ENCODE measurements at regions not wholly inside any gene's neighbourhood (a gene's known extent, or its start where the extent isn't known, plus 50 kb on each side); places are given as distances from the start of the nearest gene placed in this dataset.
"Not testable (repeated sequence)": the region's sequence is repeated elsewhere in the genome, so short reads cannot be mapped to it uniquely, and the experiment has no call there.

DNA sequence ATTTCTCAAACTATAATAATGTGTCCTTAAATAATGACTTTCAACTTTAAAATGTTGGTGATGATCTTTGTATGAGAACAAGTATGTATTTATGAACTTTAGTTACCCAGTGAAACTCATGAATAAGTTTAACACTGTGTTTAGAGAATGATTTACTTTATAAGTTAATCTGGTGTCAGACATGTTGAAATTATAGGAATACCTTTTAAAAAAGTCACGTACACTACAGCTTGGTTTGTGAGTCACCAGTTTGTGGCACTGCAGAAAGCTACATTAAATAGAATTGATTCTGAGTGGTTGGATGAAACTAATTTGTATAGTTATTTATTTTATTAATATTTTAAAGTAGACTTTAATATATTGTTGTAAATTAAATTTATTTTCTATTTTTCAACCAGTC lies 1366.2 kb upstream of the PCDH20 start:
- no peak for DNase-seq

DNA sequence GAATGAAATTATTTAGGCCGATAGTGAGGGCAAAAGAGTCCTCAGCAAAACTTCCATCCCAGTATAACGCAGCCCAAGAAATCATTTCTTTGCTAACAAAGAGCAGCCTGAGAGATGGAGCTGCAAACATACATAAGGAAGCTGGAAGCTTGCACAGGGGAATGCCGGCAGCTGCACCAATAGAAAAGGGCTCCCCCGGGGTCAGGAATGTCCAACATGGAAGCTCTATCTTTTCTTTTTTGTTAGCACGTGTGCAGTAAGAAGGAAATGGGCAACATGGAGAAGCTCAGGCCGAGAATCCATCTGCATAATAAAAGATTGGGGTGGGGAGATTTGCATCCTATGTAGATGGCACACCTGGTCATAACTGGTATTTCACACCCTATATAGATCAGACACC lies 1363.5 kb upstream of the PCDH20 start:
- DNase-seq: no peak

DNA sequence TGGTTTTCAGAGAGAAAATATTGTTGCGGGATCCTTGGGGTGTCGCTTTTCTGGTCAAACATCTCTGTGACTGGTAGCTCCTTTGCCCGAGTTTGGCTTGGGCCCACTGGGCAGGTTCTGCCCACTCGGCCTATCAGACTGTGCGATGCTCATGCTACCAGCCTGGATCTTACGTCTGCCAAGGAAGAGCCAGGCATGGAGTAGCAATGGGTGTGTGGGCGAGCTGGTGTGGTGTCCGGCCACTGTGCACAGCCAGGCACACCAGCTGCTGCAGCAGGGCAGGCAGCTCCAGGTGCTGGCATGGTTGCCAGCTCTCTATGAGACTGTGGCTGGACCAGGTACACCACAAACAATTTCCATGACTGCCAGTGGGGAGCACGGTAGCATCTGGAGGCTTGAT lies 1351.8 kb upstream of the PCDH20 start:
- no peak for DNase-seq

DNA sequence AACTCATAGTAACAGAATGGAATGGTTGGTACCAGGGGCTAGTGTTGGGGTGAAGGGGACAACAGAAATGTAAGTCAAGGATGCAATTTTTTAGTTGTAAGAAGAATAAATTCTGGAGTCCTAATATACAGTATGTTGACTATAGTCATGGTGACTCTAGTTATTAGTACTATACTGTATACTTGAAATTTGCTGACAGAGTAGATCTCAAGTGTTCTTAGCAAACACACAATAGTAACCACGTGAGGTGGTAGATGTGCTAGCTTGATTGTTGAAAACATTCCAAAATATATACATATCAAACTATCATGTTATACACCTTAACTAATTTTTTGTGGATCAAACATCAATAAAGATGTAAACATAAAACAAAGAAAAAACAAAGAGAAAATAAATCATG lies 1345.1 kb upstream of the PCDH20 start:
- DNase-seq: no peak

DNA sequence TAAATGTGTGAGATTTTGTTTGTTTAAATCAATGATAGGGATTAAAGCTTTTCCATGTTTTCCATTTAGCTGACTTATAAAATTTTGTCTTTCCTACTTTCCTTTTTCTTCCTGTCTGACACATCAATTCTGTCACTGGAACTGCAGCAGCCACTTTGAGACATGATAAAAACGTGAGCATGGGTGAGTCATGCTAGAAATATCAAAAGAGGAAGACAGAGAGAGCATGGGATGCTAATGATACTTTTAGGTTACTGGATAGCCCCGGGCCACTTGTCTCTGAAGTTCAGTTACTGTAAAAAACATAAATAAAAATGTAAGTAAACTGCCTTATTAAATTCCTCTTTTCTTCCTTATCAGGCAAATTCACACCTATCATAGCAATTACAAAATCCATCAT lies 1332.0 kb upstream of the PCDH20 start:
- no peak for DNase-seq

DNA sequence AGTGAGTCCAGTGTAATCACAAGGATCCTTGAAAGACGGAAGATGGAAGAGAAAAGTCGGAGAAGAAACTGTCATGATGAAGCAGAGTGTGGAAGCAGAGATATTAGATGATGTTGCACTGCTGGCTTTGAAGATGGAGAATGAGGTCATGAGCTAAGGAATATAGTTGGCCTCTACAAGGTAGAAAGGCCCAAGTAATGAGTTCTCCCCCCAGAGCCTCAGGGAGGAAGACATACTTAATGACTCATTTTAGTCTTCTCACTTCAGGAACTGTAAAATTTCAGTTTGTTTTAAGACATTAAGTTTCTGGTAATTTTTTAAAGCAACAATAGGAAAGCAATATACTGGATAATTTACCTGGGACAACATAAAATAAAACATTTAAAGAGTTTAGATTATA lies 1331.5 kb upstream of the PCDH20 start:
- DNase-seq: no peak

DNA sequence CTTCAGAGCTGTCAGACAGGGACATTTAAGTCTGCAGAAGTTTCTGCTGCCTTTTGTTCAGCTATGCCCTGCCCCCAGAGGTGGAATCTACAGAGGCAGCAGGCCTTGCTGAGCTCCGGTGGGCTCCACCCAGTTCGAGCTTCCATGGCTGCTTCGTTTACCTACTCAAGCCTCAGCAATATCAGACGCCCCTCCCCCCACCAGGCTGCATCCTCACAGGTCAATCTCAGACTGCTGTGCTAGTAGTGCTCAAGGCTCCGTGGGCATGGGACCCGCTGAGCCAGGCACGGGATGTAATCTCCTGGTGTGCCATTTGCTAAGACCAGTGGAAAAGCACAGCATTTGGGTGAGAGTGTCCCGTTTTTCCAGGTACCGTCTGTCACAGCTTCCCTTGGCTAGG lies 1314.1 kb upstream of the PCDH20 start:
- DNase-seq: not testable (repeated sequence)

DNA sequence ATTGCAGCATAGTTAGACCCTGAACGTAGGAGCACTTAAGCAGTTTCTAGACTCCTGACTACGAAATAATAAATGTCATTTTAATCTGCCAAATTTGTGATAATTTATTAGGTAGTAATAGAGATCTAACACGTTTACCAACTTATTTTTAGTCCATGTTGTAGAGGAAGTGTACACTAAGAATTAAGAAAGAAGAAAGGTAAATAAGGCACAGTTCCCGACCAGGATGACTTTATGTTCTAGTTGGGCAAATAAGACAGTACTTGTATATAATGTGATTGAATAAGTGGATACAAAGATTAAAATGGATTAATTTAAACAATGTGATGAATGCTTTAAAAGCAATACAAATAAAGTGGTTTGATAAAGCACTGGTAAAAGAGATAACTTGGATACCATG lies 1306.2 kb upstream of the PCDH20 start:
- no peak for DNase-seq

DNA sequence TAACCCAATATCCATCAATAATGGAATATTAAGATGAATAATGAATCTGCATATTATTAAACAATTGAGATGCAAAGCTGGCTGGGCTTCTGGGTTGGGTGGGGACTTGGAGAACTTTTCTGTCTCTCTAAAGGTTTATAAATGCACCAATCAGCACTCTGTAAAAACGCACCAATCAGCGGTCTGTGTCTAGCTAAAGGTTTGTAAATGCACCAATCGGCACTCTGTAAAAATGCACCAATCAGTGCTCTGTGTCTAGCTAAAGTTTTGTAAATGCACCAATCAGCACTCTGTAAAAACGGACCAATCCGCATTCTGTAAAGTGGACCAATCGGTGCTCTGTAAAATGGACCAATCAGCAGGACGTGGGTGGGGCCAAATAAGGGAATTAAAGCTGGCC lies 1296.3 kb upstream of the PCDH20 start:
- DNase-seq: not testable (repeated sequence)

DNA sequence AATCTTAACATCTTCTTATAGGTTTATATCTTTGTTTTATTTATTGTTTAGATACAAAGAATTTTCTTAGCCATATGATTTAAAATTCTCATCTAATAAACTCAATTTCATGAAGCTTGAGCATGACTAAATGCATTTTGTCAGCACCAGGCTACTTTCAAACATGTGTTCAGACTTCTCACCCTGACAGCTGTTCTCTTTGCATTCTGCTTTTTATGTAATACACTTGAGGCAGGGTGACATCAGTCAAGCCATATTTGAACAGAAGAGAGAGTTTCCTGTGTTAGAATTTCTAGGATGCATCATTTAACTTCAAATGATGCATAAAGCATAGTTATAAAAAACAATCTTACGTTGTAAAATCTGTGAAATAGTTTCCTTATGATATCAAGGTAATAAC lies 1295.1 kb upstream of the PCDH20 start:
- no peak for DNase-seq

DNA sequence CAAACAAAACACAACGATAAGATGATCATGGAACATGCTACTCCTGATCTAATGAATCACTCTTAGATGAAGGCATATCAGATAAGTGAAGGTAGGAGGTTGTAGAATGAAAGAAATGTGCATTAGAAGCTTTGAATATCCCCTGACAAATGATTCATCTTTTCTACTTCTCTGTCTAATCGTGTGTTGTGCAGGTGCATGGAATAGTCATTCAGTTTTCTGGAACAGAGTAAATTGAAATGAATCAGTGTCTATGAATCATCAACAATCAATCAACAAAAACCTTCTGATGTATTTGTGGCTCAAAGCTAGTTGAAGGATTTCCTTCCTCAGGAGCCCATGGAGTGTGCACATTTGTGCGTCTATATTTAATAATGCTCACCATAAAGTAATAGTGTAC lies 1290.4 kb upstream of the PCDH20 start:
- DNase-seq: no peak

DNA sequence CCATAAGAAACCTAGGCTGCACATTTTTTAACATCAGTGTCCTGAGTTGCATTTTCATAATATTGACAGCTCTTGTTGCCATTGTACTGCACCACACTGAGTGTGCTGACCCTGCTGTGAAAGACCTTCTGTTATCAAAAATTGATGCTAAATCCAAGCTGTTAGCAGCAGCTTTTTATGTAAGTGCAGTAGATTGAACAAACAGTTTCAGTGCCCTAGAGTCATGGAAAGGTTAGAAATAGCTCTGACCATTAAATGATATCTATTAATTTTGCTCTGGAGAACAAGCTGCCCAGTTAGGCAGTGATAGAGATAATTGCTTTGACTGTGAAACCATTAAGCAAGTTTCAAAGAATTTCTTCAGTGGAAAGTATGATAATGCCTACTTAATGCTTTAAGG lies 1289.2 kb upstream of the PCDH20 start:
- DNase-seq: no peak

DNA sequence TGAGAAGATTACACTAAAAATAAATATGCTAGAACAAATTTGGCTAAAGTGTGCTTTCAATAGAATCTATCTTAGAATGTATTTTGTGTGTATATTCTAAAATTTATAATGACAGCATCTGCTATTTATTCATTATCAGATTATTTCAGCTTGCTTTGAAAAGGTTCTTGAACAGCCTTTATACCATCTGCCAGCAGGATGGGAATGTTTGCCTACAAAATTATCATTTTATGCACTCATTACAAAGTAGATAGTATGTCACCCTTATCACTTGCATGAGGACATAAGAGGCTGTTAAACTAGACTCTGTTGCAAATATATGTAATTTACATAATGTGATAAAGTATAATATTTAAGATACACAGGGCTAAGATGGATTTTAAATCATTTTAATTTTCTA lies 1286.9 kb upstream of the PCDH20 start:
- DNase-seq: no peak

DNA sequence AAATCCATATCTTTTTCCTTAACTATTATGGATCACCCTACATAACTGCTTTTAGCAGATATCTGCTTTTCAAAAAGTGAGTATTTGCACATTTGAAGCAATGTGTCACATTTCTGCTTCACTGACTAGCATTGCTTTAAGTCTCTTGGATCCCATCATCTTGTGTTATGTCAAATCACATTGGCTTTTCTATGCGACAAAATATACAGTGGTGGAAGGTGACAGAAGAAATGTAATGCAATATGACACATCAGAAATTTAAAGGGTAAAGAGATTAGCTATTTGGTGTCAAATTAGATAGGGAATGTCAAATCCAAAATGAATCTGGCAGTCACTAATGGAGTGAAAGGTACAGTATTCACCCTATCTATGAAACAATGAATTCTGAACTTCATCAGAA lies 1282.1 kb upstream of the PCDH20 start:
- DNase-seq: no peak

DNA sequence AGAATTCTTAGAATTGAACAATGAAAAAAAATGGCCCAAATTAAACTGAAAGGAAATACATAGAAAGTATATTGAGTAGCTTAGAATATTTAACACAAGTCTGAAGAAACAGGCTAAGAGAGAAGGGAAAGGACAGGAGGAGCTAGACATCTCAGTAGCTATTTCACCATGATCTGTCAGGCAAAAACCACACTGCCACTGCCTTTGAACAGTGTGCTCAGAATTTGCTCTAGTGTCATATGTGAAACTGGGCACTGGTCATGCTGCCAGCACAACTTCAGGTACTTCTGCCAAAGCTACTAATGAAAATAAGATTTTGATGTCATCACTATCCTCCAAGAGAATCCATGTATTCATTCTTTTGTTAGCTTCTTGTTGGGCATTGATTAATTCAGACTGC lies 1280.8 kb upstream of the PCDH20 start:
- DNase-seq: no peak

DNA sequence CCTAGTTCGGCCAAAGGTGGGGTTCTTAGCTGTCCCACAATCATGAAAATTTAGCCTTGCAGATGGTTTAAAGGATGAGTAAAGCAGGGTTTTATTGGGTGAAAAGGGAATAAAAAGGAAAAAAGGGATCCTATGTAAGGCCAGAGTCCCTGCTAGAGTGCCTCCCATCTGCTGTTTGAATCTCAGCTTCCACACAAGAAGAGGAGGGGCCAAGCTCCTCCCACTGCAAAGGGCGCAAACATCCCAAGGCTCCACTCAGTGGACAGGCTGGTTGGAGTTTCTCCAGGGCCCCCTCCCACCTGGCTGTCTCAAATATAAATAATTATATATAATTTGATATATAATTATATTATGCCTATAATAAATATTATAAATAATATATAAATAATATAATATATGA lies 1272.1 kb upstream of the PCDH20 start:
- no peak for DNase-seq

DNA sequence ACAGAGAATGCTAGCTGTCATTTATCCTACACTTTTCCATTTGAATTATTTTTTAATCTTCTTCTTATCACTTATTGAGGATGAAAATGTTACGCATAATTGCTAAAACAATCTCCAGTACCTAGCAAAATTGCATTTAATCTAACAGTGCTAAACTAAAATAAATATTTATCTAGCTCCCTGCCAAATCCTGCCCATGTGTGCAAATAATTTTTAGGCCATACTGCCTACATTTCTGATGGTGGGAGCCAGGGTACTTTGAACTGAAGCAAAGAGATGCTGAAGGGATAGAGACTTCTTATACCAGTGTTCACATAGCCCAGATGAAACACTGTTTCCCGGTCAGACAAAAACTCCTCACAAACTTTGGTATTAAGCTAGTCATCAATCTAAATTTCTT lies 1268.7 kb upstream of the PCDH20 start:
- DNase-seq: no peak

DNA sequence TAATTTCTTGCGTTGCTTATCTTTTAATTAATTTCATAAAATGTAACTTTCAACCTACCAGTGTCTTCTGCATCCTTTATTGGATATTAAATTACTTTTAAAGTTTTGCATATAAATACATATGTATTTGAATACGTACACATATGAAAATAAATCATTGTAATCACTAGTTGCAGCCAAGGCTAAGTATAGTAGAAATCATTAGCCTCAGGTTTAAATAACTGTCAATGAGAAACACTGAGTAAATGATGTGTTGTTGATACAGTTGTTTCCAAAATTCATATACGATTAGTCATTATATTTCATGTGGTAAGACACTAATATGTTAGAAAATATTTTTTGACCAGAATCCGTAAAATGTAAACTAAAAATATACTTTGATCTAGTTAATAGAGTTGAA lies 1267.1 kb upstream of the PCDH20 start:
- DNase-seq: no peak

DNA sequence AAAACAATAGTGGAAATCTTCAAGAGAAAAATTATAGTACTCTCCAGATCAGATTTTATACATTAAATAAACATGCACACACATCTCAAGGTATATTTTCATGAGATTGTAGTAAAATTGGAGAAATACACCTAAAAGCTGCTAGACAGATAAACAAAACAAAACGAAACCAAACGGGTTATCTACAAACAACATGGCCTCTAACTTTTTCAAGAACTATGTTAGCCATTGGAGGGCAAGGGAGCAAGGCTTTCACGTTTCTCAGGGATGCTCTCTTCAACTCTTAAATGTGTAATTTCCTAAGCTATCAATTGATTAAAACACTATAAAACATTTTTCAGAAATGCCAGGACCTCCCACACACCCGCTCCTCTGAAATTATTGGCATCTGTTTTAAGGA lies 1262.4 kb upstream of the PCDH20 start:
- DNase-seq: no peak

DNA sequence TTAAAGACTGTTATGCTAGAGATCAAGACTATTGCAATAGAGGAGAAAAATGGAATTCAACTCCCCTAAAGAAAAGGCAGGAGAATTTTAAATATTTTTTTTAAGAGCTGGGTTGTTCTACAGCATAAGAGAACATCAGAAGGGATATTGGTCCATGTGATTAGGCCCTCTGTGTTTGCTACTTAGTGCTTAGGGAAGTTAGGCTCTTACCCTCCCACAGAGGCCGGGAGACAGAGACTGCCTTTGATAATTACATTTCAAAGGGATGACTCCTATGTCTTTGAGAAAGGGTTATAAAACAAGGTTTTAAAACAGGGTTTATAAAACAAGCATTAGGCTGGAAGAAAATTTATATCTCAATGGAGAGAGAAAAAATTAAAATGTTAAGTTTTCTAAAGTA lies 1248.1 kb upstream of the PCDH20 start:
- no peak for DNase-seq

DNA sequence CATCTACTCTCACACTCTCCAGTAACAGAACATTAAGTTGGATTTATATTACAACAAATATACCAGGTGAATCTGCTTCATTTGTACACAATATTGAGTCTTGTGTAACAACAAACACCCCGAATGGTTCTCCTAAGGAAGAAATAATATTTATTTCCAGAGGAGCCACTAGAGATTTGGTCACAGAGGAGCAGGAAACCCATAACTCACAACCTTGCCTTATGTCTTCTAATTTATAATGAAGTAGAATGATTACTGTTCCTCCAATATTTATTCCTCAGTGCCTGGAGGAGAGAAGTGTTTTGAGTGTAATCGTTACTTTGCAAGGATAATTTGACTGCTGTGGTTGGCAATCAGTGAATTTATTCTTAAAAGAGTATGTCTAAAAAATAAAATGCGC lies 1243.7 kb upstream of the PCDH20 start:
- no peak for DNase-seq

DNA sequence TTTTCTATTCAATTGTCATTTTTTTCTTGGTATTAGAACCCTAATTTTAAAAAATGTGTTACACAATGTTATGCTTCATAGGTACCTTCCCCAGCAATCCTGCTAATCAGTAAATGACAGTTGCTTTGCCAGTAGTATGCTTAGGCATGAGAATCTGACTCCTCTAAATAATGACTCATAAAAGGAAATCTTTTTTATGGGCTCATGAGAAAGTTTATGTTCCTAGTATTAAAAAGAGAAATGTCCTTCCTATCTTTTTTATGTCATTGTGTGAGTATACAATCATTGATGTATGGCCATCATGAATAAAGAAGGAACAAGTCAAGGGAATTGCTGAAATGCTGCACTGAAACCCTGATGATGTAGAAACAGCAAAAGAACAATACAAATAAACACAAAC lies 1237.7 kb upstream of the PCDH20 start:
- no peak for DNase-seq

DNA sequence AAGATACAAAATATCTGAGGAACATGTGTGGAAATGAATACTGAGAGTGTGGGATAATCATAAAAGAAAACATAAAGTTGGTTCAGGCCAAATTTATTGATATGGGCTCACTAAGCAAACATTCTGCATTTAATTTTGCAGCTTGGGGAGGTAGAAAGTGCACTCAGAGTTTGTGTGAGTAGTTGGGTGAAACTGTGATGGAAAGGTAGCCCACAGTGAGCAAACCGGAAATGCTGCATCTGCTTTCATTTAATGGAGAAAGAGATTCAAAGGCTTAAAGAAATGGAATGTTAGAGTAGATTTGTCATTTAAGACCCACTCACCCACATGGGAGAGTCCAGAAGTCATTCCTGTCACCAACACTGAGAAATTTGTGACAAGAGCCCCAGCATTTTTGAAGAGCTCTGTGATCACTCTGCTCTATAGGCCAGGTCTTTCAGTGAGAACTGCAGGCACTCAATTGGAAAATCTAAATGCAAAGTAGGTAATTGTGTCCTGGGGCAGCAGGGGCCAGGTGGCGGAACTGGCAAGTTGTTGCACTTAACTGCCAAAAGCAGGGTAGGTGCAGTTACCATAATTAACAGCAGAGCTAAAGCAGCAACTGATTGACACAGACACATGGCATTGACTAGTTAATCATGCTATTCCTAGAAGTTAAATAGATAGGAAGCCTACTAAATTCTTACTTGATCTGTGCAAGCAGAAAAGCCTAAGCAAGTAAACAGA lies 1228.3 kb upstream of the PCDH20 start:
- peak; percentile 2 for DNase-seq

DNA sequence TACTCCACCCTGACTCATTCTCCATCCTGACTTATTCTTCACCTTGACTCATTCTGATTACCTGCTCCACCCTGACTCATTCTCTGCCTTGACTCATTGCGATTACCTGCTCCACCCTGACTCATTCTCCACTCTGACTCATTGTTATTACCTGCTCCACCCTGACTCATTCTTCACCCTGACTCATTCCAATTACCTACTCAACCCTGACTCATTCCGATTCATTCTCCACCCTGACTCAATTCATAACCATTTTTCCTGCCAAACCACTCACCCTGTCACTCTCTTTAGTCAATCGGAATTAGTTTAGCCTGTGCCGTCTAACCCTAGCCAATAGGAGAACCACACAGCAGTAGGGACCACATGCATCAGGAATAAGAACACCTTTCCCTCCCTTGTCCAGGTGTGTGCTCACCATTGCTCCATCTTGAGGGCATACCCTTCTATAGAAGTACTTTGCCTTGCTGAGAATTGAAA lies 1227.4 kb upstream of the PCDH20 start:
- DNase-seq: peak; percentile 81

DNA sequence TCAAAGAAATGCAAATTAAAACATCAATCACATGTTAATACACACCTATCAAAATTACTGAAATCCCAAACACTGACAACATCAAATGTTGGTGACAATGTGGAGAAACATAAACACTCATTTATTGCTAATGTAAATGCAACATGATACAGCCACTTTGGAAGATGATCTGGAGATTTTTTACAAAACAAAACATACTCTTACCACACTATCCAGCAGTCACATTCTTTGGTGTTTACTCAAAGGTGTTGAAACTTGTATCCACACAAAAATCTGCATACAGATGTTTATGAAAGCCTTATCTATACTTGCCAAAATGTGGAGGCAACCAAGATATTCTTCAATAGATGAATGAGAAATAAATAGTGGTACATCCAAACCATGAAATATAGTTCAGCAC lies 1219.5 kb upstream of the PCDH20 start:
- DNase-seq: no peak

DNA sequence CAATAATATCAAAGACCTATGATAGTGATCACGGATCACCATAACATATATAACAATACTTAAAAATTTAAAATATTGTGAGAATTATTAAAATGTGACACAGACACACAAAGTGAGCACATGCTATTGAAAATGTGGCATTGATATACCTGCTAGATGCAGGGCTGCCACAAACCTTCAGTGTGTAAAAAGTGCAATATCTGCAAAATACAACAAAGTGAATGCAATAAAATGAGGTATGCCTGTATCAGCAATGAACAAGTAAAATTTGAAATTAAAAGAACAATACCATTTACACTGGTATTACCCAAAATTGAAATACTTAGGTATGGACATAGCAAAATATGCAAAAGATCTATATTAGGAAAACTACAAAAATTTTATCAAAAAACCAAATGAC lies 1217.8 kb upstream of the PCDH20 start:
- DNase-seq: no peak

All from activated CD4-positive, alpha-beta T cell treated with anti-CD3 and anti-CD28 coated beads, Interleukin-2, amount 50 U/mL, for 16 hours (primary cell).